Heart left ventricle (tissue), 13 donors: ENCODE measurements at regions not wholly inside any gene's neighbourhood (a gene's known extent, or its start where the extent isn't known, plus 50 kb on each side); places are given as distances from the start of the nearest gene placed in this dataset.

Source experiments
- CTCF ChIP-seq, 12 donors: fragments of 200-600 bp; sonication (generic) in 4 of 12; IDR thresholded peaks; one replicate each; pipeline versions ENCODE4 v1.5.0 to v1.8.0; 2018 to 2022; ENCODE audit warnings: antibody characterized with exemption in 12 of 12, mild to moderate bottlenecking in 5 of 12
- POLR2A ChIP-seq, 2 donors: fragments of 450-650 bp; IDR thresholded peaks; one replicate each; pipeline ENCODE4 v1.6.1; 2017; ENCODE audit warnings: antibody characterized with exemption in 2 of 2, mild to moderate bottlenecking in 2 of 2, moderate library complexity in 2 of 2
- donor health status: ischemic (EF 13 %, LVEDD 7.1; RV severe dilation, severe dysfunction).
- donor health status: DM: no; HTN: yes; CAD: no.
- donor health status: DM: no; HTN: no; CAD: no.
- donor health status: ischemic (EF 25% LVEDD 6.9; RV normal size, moderate dysfunction).
- donor health status: ischemic (EF 25% LVEDD 5.7; RV mildly dilated, moderate dysfunction).
- donor health status: ischemic (EF 35%, LVEDD 5.7; RV mildly dilated, moderate dysfunction).
- donor health status: nonischemic (EF 11% LVEDD 7.7; RV severe dilation, severe dysfunction).
- donor health status: DM: yes; HTN: yes; CAD: no.
- donor health status: PGD.
- donor health status: ischemic (EF 29% LVEDD 5.4; RV normal size, mild dysfunction).
- donor health status: nonischemic (EF 23%, LVEDD 6.1; RV moderate dilation, normal function).

- TF ChIP-seq CTCF (IDR thresholded peaks at IDR 0.05): no peak
- no peak for TF ChIP-seq POLR2A (IDR thresholded peaks at IDR 0.05)
These were observed 221.4 kb downstream of the TLE3 start for GRCh38 chr15:69876064-69876940.
